Cardiac fibroblast (primary cell): ENCODE measurements at regions not wholly inside any gene's neighbourhood (a gene's known extent, or its start where the extent isn't known, plus 50 kb on each side); places are given as distances from the start of the nearest gene placed in this dataset.

Experiments
- DNase-seq, 2 donors: peaks; one replicate each; pipeline versions ENCODE4 v3.0.0 to v3.0.0-alpha.2; 2010; ENCODE audit warnings: low read depth in 2 of 2
- H3K4me3 ChIP-seq, 2 donors: replicated peaks in 1 of 2; 1 replicate in 1 of 2; 2 replicates in 1 of 2; pipeline ENCODE4 v1.5.1; 2011; ENCODE audit warnings: low read depth in 2 of 2, low read length in 2 of 2, mild to moderate bottlenecking in 2 of 2, moderate library complexity in 1 of 2
- TF ChIP-seq, protein P1 (sequence below): IDR thresholded peaks from one replicate; pipeline ENCODE4 v1.5.1; 2011; ENCODE audit warnings: low read depth, mild to moderate bottlenecking, low read length, inconsistent platforms

DNA sequence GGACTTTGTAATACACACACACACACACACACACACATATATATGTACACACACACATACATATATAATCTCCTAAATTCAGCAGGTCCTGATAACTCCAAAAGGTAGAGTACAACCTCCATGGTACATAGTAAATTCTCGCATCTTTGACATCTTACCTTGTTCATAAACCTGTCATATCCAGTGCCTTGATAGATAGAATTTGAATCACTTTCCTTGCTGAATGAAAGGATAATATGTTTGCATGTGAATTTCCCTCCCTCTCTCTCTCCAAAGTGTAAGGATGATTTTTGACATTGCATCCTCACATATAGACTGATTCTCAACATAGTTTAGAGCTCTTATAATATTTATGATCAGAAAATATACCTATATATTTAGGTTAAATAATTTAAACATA, 567.1 kb upstream of the ADGRL2 start:
- no peak for DNase-seq
- no peak overlapping the region for H3K4me3 ChIP-seq
- TF ChIP-seq, protein P1, sequence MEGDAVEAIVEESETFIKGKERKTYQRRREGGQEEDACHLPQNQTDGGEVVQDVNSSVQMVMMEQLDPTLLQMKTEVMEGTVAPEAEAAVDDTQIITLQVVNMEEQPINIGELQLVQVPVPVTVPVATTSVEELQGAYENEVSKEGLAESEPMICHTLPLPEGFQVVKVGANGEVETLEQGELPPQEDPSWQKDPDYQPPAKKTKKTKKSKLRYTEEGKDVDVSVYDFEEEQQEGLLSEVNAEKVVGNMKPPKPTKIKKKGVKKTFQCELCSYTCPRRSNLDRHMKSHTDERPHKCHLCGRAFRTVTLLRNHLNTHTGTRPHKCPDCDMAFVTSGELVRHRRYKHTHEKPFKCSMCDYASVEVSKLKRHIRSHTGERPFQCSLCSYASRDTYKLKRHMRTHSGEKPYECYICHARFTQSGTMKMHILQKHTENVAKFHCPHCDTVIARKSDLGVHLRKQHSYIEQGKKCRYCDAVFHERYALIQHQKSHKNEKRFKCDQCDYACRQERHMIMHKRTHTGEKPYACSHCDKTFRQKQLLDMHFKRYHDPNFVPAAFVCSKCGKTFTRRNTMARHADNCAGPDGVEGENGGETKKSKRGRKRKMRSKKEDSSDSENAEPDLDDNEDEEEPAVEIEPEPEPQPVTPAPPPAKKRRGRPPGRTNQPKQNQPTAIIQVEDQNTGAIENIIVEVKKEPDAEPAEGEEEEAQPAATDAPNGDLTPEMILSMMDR, result no peak

DNA sequence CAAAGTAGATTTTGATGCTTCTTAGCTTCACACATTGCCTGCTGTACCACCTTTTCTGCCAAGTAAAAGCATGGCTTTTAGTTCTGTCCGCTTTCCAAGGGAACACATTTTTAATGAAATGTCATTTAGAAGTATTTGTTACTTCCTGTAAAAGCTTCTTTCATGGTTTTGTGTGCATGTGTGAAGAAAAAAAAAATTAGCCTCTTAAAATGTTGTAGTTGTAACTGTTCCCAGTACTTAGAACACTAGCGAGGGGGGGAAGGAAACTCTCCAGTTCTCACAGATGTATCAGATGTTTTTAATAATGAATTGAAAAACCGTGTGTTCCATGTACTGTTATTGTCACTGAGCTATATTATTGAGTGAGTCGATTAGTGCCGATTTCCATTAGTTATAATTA, 568.3 kb upstream of the ADGRL2 start:
- TF ChIP-seq, protein P1, result no peak
- no peak overlapping the region for H3K4me3 ChIP-seq
- no peak for DNase-seq

DNA sequence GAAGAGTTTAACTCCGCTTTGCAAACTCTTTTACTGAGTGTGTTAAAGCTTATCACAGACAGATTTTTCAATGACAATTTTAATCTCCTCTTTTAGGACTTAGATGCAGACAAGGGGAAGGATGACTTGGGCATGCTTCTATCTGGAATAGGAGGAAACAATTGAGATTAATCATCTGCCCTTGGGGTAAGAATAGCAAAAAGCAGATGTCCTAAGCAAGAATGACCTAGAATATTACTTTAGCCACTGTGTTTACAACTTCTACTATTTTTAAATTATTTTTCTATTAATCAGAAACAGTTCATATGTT, 569.0 kb upstream of the ADGRL2 start:
- TF ChIP-seq, protein P1, result no peak

DNA sequence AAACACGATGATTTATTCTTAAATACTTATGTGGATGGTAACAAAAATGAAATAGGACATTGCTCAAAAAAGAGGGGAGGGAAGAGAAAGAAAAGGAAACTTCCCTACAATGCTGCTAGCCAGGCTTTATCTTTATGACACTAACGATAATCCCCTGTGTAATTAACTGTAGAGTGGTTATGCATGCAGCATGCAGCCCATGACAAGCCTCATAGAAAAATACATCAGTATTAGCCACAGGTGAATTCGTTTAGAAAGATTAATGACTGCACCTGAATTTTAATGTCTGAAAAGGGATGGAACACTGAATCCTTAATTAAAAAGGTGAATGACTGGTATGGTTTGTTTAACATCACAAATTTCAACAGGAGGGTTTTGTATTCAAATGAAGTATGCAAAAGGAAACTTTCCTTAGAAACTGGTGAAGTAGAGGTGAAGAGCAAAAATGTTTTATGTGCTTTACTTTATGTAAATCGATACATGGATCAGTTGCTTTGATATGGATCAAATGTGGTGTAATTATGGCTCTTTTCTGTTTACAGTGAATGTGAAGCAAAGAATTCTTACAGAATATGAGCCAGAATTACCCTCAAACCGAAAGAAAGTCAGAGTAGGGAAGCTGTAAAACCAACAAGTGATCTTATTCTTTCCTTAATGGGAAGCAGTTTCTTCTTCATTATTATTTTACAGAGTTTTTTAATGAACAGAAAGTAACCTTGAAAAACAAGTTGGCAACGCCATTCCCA, 569.6 kb upstream of the ADGRL2 start:
- H3K4me3 ChIP-seq, result no peak overlapping the region

More for the DNA sequence above, 569.0 kb upstream of the ADGRL2 start:
- no peak overlapping the region for H3K4me3 ChIP-seq
- peak in 1 of 2 donors; percentile 25 for DNase-seq

DNA sequence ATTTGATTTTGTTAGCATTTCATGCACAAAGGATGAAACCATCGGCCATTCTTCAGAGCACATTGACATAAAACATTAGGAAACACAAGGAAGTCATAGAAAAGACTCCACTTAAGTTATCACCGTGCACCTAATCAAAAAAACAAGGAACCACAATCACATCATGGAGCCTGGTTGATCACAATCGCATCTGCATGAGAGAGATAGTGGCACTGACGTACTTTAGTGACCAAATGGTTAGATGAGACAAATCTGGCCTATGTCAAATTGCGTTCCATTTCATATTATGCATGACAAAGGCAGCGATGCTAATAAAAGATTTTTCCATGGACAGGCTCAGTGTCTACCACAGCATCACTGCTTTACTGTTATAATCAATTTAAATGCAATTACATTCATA, 571.8 kb upstream of the ADGRL2 start:
- no peak overlapping the region for H3K4me3 ChIP-seq
- TF ChIP-seq, protein P1, result no peak
- no peak for DNase-seq

More for the DNA sequence above, 569.6 kb upstream of the ADGRL2 start:
- TF ChIP-seq, protein P1, result no peak
- no peak for DNase-seq

DNA sequence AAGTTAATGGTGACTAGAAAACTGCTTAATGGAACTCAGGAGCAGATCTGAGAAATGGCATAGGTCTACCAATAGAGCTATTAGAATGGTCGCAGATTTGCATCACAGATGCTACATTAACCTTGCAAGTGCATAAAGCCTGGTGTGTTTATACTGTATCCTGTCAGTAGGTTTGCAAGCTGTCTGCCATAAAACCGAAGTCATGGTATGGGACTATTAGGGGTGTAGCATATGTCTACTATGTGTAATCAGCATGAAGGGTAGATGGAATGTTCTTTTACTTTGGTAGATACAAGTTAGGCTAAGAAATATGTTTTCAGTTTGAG, 574.2 kb upstream of the ADGRL2 start:
- no peak for DNase-seq
- no peak overlapping the region for H3K4me3 ChIP-seq
- TF ChIP-seq, protein P1, result no peak
